Uterus (tissue), 2 donors: ENCODE measurements at regions not wholly inside any gene's neighbourhood (a gene's known extent, or its start where the extent isn't known, plus 50 kb on each side); places are given as distances from the start of the nearest gene placed in this dataset.

Experiments
- CTCF ChIP-seq, 4 experiments: fragments of 200-600 bp in 2 of 4; fragments of 450-650 bp in 2 of 4; sonication (generic) in 2 of 4; IDR thresholded peaks; one replicate each; pipeline ENCODE4 v1.5.1; 2016 to 2019; ENCODE audit warnings: antibody characterized with exemption in 4 of 4, mild to moderate bottlenecking in 2 of 4, moderate library complexity in 1 of 4
- POLR2A ChIP-seq, 2 donors: fragments of 450-650 bp; IDR thresholded peaks; one replicate each; pipeline ENCODE4 v1.6.1; 2016; ENCODE audit warnings: antibody characterized with exemption in 2 of 2, mild to moderate bottlenecking in 1 of 2, moderate library complexity in 1 of 2

GRCh38 chr1:115567431-115567830 lies 74.3 kb upstream of the VANGL1 start:
- no peak for TF ChIP-seq CTCF (IDR thresholded peaks at IDR 0.05)
- no peak for TF ChIP-seq POLR2A (IDR thresholded peaks at IDR 0.05)
